SJCRH30 (cell line): ENCODE measurements at regions not wholly inside any gene's neighbourhood (a gene's known extent, or its start where the extent isn't known, plus 50 kb on each side); places are given as distances from the start of the nearest gene placed in this dataset.

Experiments
- DNase-seq, 2 experiments: peaks; one replicate each; pipeline ENCODE4 v3.0.0-alpha.2; 2015 to 2020
- H3K27ac ChIP-seq: fragments of 250-450 bp; sonication (Bioruptor Pico); 2 replicates; pipeline ENCODE4 v1.5.1; 2020; ENCODE audit warnings: mild to moderate bottlenecking, moderate library complexity
- H3K27me3 ChIP-seq: fragments of 250-450 bp; sonication (Bioruptor Pico); 2 replicates; pipeline ENCODE4 v1.5.1; 2020; ENCODE audit warnings: mild to moderate bottlenecking, moderate library complexity
- H3K36me3 ChIP-seq: fragments of 250-450 bp; sonication (Bioruptor Pico); 2 replicates; pipeline ENCODE4 v1.5.1; 2020; ENCODE audit warnings: mild to moderate bottlenecking, moderate library complexity
- H3K4me1 ChIP-seq: fragments of 250-450 bp; sonication (Bioruptor Pico); 2 replicates; pipeline ENCODE4 v1.5.1; 2020; ENCODE audit warnings: mild to moderate bottlenecking, moderate library complexity
- H3K4me3 ChIP-seq: fragments of 250-450 bp; sonication (Bioruptor Pico); 2 replicates; pipeline ENCODE4 v1.5.1; 2020; ENCODE audit warnings: mild to moderate bottlenecking, moderate library complexity
- H3K9me3 ChIP-seq: fragments of 250-450 bp; sonication (Bioruptor Pico); replicated peaks from 2 replicates; pipeline ENCODE4 v1.5.1; 2020; ENCODE audit warnings: mild to moderate bottlenecking, moderate library complexity

- Histone ChIP-seq H3K36me3 (no peaks in the 10 kb centered on the region), H3K27ac (peak overlapping the region; percentile 89)
Observed at GRCh38 chr6:21996425-21997118, 300.3 kb downstream of the PRL start.

GRCh38 chr6:21997119-21998037 lies 299.5 kb downstream of the PRL start:
- H3K27me3 ChIP-seq: no peaks in the 10 kb centered on the region
- H3K36me3 ChIP-seq: no peaks in the 10 kb centered on the region
- no peak overlapping the region for H3K4me3 ChIP-seq
- peak overlapping the region; percentile 89 for H3K27ac ChIP-seq
- no peaks in the 10 kb centered on the region for H3K9me3 ChIP-seq
- peak; percentile 66 to 81 for DNase-seq
- peaks cover 44% of the 10 kb centered on the region for H3K4me1 ChIP-seq

More at GRCh38 chr6:21996425-21997118, 300.3 kb downstream of the PRL start:
- Histone ChIP-seq H3K27me3 (no peaks in the 10 kb centered on the region), H3K4me3 (no peak overlapping the region), H3K4me1 (peaks cover 48% of the 10 kb centered on the region), H3K9me3 (no peaks in the 10 kb centered on the region)
- peak; percentile 17 to 53 for DNase-seq

GRCh38 chr6:21998582-21998981 lies 298.3 kb downstream of the PRL start:
- Histone ChIP-seq H3K27me3 (no peaks in the 10 kb centered on the region), H3K27ac (peak overlapping the region; percentile 89), H3K4me3 (peak overlapping the region; percentile 11; the same call in 1 of the 2 replicates), H3K9me3 (no peaks in the 10 kb centered on the region), H3K36me3 (no peaks in the 10 kb centered on the region), H3K4me1 (peaks cover 44% of the 10 kb centered on the region)
- DNase-seq: peak in 1 of 2 experiments; percentile 14

GRCh38 chr6:21999012-21999528 lies 297.8 kb downstream of the PRL start:
- peaks cover 44% of the 10 kb centered on the region for H3K4me1 ChIP-seq
- peak overlapping the region; percentile 89 for H3K27ac ChIP-seq
- no peaks in the 10 kb centered on the region for H3K27me3 ChIP-seq
- H3K9me3 ChIP-seq: no peaks in the 10 kb centered on the region
- peak; percentile 65 to 86 for DNase-seq
- H3K4me3 ChIP-seq: peak overlapping the region; percentile 11; the same call in 1 of the 2 replicates
- no peaks in the 10 kb centered on the region for H3K36me3 ChIP-seq

GRCh38 chr6:21999741-22000140 lies 297.1 kb downstream of the PRL start:
- H3K36me3 ChIP-seq: no peaks in the 10 kb centered on the region
- no peaks in the 10 kb centered on the region for H3K27me3 ChIP-seq
- peaks cover 44% of the 10 kb centered on the region for H3K4me1 ChIP-seq
- DNase-seq: no peak
- H3K9me3 ChIP-seq: no peaks in the 10 kb centered on the region
- no peak overlapping the region for H3K4me3 ChIP-seq
- peak overlapping the region; percentile 89 for H3K27ac ChIP-seq

- Histone ChIP-seq H3K27ac (no peak overlapping the region), H3K27me3 (no peaks in the 10 kb centered on the region)
- DNase-seq: no peak
Observed at GRCh38 chr6:22001396-22002027, 295.3 kb downstream of the PRL start.

GRCh38 chr6:22003287-22003686 lies 293.5 kb downstream of the PRL start:
- Histone ChIP-seq H3K27ac (no peak overlapping the region), H3K9me3 (no peaks in the 10 kb centered on the region), H3K27me3 (no peaks in the 10 kb centered on the region), H3K4me1 (peaks cover 25% of the 10 kb centered on the region), H3K4me3 (no peak overlapping the region), H3K36me3 (no peaks in the 10 kb centered on the region)
- DNase-seq: no peak

More at GRCh38 chr6:22001396-22002027, 295.3 kb downstream of the PRL start:
- Histone ChIP-seq H3K36me3 (no peaks in the 10 kb centered on the region), H3K4me1 (peaks cover 41% of the 10 kb centered on the region), H3K4me3 (no peak overlapping the region), H3K9me3 (no peaks in the 10 kb centered on the region)

GRCh38 chr6:22006795-22007194 lies 290.0 kb downstream of the PRL start:
- Histone ChIP-seq H3K4me1 (no peaks in the 10 kb centered on the region; the same call in 1 of the 2 replicates), H3K36me3 (no peaks in the 10 kb centered on the region), H3K9me3 (no peaks in the 10 kb centered on the region), H3K4me3 (no peak overlapping the region), H3K27me3 (no peaks in the 10 kb centered on the region), H3K27ac (no peak overlapping the region)
- no peak for DNase-seq

GRCh38 chr6:22007469-22007868 lies 289.4 kb downstream of the PRL start:
- Histone ChIP-seq H3K9me3 (no peaks in the 10 kb centered on the region), H3K27me3 (no peaks in the 10 kb centered on the region), H3K27ac (no peak overlapping the region), H3K36me3 (no peaks in the 10 kb centered on the region), H3K4me3 (no peak overlapping the region), H3K4me1 (no peaks in the 10 kb centered on the region; the same call in 1 of the 2 replicates)
- no peak for DNase-seq

GRCh38 chr6:22008248-22008836 lies 288.5 kb downstream of the PRL start:
- Histone ChIP-seq H3K4me3 (no peak overlapping the region), H3K9me3 (no peaks in the 10 kb centered on the region)

GRCh38 chr6:22010102-22010501 lies 286.7 kb downstream of the PRL start:
- DNase-seq: no peak
- no peaks in the 10 kb centered on the region for H3K36me3 ChIP-seq
- no peaks in the 10 kb centered on the region for H3K27me3 ChIP-seq
- no peak overlapping the region for H3K27ac ChIP-seq
- no peaks in the 10 kb centered on the region for H3K9me3 ChIP-seq
- H3K4me3 ChIP-seq: no peak overlapping the region
- H3K4me1 ChIP-seq: no peaks in the 10 kb centered on the region; the same call in 1 of the 2 replicates

More at GRCh38 chr6:22008248-22008836, 288.5 kb downstream of the PRL start:
- no peak for DNase-seq
- Histone ChIP-seq H3K27ac (no peak overlapping the region), H3K36me3 (no peaks in the 10 kb centered on the region), H3K27me3 (no peaks in the 10 kb centered on the region), H3K4me1 (no peaks in the 10 kb centered on the region; the same call in 1 of the 2 replicates)

GRCh38 chr6:22015216-22015615 lies 281.6 kb downstream of the PRL start:
- no peaks in the 10 kb centered on the region for H3K9me3 ChIP-seq
- no peak overlapping the region for H3K27ac ChIP-seq
- H3K4me3 ChIP-seq: no peak overlapping the region
- H3K4me1 ChIP-seq: peaks cover 10% of the 10 kb centered on the region
- H3K36me3 ChIP-seq: no peaks in the 10 kb centered on the region
- no peaks in the 10 kb centered on the region for H3K27me3 ChIP-seq
- no peak for DNase-seq

- Histone ChIP-seq H3K36me3 (no peaks in the 10 kb centered on the region), H3K4me1 (peaks cover 10% of the 10 kb centered on the region), H3K27me3 (no peaks in the 10 kb centered on the region), H3K27ac (no peak overlapping the region), H3K9me3 (no peaks in the 10 kb centered on the region), H3K4me3 (no peak overlapping the region)
- no peak for DNase-seq
Observed at GRCh38 chr6:22015944-22016343, 280.9 kb downstream of the PRL start.

- Histone ChIP-seq H3K27ac (peak overlapping the region; percentile 46), H3K36me3 (no peaks in the 10 kb centered on the region), H3K27me3 (no peaks in the 10 kb centered on the region), H3K4me3 (no peak overlapping the region), H3K9me3 (no peaks in the 10 kb centered on the region), H3K4me1 (peaks cover 10% of the 10 kb centered on the region)
- DNase-seq: peak in 1 of 2 experiments; percentile 28
Observed at GRCh38 chr6:22017272-22017671, 279.6 kb downstream of the PRL start.
